Left ventricle myocardium superior (tissue), 1 donor: ENCODE measurements at regions not wholly inside any gene's neighbourhood (a gene's known extent, or its start where the extent isn't known, plus 50 kb on each side); places are given as distances from the start of the nearest gene placed in this dataset.
"Not testable (repeated sequence)": the region's sequence is repeated elsewhere in the genome, so short reads cannot be mapped to it uniquely, and the experiment has no call there.

ENCODE experiments used
- ATAC-seq: fragments of 200-7000 bp; cut with Tn5 transposase; one replicate; pipeline ENCODE4 v1.9.1; 2020; ENCODE audit warnings: mild to moderate bottlenecking, moderate library complexity
- DNase-seq: peaks from one replicate; pipeline ENCODE4 v3.0.0-alpha.2; 2020
- intact Hi-C: fragments of 100-400 bp; cut with micrococcal nuclease; formaldehyde crosslinking; loops from one replicate; pipeline ENCODE4 v1.11.0; 2022
- donor health status: DM: no; HTN: yes; CAD: no; lungs with severe emphysema.

GRCh38 chr2:8126783-8127182, 555.1 kb upstream of the ID2 start:
- DNase-seq (no peak), ATAC-seq (no peak)
- intact Hi-C loops: no loop called here

- ATAC-seq, intact Hi-C loops, DNase-seq: not testable (repeated sequence)
Observed at GRCh38 chr2:8131423-8131822, 550.4 kb upstream of the ID2 start.

GRCh38 chr2:8132351-8132831, 549.5 kb upstream of the ID2 start:
- intact Hi-C loops: no loop called here
- DNase-seq (no peak), ATAC-seq (peak; percentile 21)

- ATAC-seq (no peak), DNase-seq (no peak)
- intact Hi-C loops: no loop called here
Observed at GRCh38 chr2:8132879-8133278, 549.0 kb upstream of the ID2 start.

GRCh38 chr2:8133363-8133762, 548.5 kb upstream of the ID2 start:
- intact Hi-C loops: no loop called here
- no peak for DNase-seq
- ATAC-seq: no peak

- no peak for ATAC-seq
- no peak for DNase-seq
- intact Hi-C loops: no loop called here
Observed at GRCh38 chr2:8133913-8134472, 547.9 kb upstream of the ID2 start.

- DNase-seq (no peak), ATAC-seq (no peak)
- intact Hi-C loops: no loop called here
Observed at GRCh38 chr2:8134473-8134932, 547.4 kb upstream of the ID2 start.

GRCh38 chr2:8134985-8135682, 546.7 kb upstream of the ID2 start:
- intact Hi-C loops: no loop called here
- ATAC-seq: peak; percentile 38
- DNase-seq: peak; percentile 52

- intact Hi-C loops: no loop called here
- DNase-seq: no peak
- ATAC-seq: no peak
Observed at GRCh38 chr2:8137801-8138200, 544.1 kb upstream of the ID2 start.

GRCh38 chr2:8138525-8138922, 543.3 kb upstream of the ID2 start:
- intact Hi-C loops: no loop called here
- no peak for DNase-seq

GRCh38 chr2:8138923-8139667, 542.8 kb upstream of the ID2 start:
- DNase-seq (peak; percentile 58), ATAC-seq (peak; percentile 91)
- intact Hi-C loops: no loop called here

More at GRCh38 chr2:8138525-8138922, 543.3 kb upstream of the ID2 start:
- ATAC-seq: no peak

- DNase-seq (no peak), ATAC-seq (no peak)
- intact Hi-C loops: no loop called here
Observed at GRCh38 chr2:8139668-8140200, 542.1 kb upstream of the ID2 start.

- intact Hi-C loops: no loop called here
- no peak for ATAC-seq
- no peak for DNase-seq
Observed at GRCh38 chr2:8141079-8141707, 540.7 kb upstream of the ID2 start.

- intact Hi-C loops: no loop called here
- ATAC-seq: no peak
- DNase-seq: no peak
Observed at GRCh38 chr2:8141780-8142179, 540.1 kb upstream of the ID2 start.

GRCh38 chr2:8142461-8142860, 539.4 kb upstream of the ID2 start:
- DNase-seq: no peak
- no peak for ATAC-seq
- intact Hi-C loops: no loop called here

GRCh38 chr2:8144131-8144631, 537.7 kb upstream of the ID2 start:
- intact Hi-C loops: no loop called here
- ATAC-seq (no peak), DNase-seq (no peak)

GRCh38 chr2:8144785-8145184, 537.1 kb upstream of the ID2 start:
- DNase-seq (no peak), ATAC-seq (no peak)
- intact Hi-C loops: no loop called here

GRCh38 chr2:8145375-8145774, 536.5 kb upstream of the ID2 start:
- DNase-seq, intact Hi-C loops, ATAC-seq: not testable (repeated sequence)
